ENCODE measurements at regions not wholly inside any gene's neighbourhood (a gene's known extent, or its start where the extent isn't known, plus 50 kb on each side); places are given as distances from the start of the nearest gene placed in this dataset.

GRCh38 chr12:102680304-102680703 is 199.9 kb upstream of the IGF1 start:
- TF ChIP-seq, protein P1, sequence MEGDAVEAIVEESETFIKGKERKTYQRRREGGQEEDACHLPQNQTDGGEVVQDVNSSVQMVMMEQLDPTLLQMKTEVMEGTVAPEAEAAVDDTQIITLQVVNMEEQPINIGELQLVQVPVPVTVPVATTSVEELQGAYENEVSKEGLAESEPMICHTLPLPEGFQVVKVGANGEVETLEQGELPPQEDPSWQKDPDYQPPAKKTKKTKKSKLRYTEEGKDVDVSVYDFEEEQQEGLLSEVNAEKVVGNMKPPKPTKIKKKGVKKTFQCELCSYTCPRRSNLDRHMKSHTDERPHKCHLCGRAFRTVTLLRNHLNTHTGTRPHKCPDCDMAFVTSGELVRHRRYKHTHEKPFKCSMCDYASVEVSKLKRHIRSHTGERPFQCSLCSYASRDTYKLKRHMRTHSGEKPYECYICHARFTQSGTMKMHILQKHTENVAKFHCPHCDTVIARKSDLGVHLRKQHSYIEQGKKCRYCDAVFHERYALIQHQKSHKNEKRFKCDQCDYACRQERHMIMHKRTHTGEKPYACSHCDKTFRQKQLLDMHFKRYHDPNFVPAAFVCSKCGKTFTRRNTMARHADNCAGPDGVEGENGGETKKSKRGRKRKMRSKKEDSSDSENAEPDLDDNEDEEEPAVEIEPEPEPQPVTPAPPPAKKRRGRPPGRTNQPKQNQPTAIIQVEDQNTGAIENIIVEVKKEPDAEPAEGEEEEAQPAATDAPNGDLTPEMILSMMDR (IDR thresholded peaks at IDR 0.05; ENCODE audit: low read length): no peak
- TF ChIP-seq EZH2 (IDR thresholded peaks at IDR 0.05; ENCODE audit: borderline replicate concordance, low read length): no peak
- Histone ChIP-seq H3F3A (ENCODE audit: insufficient read depth, low read length) (no peaks in the 10 kb centered on the region), H3K79me2 (ENCODE audit: insufficient read depth, low read length) (no peaks in the 10 kb centered on the region), H3K4me2 (ENCODE audit: low read length) (no peak overlapping the region), H3K27ac (ENCODE audit: low read depth, low read length, poor library complexity, severe bottlenecking) (no peak overlapping the region), H2AFZ (ENCODE audit: low read length) (no peak overlapping the region), H3K9me3 (ENCODE audit: low read length) (no peaks in the 10 kb centered on the region), H3K9ac (ENCODE audit: low read length) (no peak overlapping the region), H3K4me3 (ENCODE audit: low read depth, low read length, poor library complexity, severe bottlenecking) (no peak overlapping the region), H3K27me3 (ENCODE audit: insufficient read depth, low read length) (no peaks in the 10 kb centered on the region), H4K20me1 (ENCODE audit: insufficient read depth, low read length) (no peaks in the 10 kb centered on the region), H3K9me2 (ENCODE audit: low read depth, low read length) (no peaks in the 10 kb centered on the region), H3K4me1 (ENCODE audit: insufficient read depth, low read length, severe bottlenecking) (no peaks in the 10 kb centered on the region), H3K36me3 (ENCODE audit: insufficient read depth, low read length) (no peaks in the 10 kb centered on the region)

- Histone ChIP-seq H3K4me1 (ENCODE audit: insufficient read depth, low read length, severe bottlenecking) (no peaks in the 10 kb centered on the region), H3K27ac (ENCODE audit: low read depth, low read length, poor library complexity, severe bottlenecking) (no peak overlapping the region), H3F3A (ENCODE audit: insufficient read depth, low read length) (no peaks in the 10 kb centered on the region), H4K20me1 (ENCODE audit: insufficient read depth, low read length) (no peaks in the 10 kb centered on the region), H3K36me3 (ENCODE audit: insufficient read depth, low read length) (no peaks in the 10 kb centered on the region), H3K9ac (ENCODE audit: low read length) (no peak overlapping the region), H3K27me3 (ENCODE audit: insufficient read depth, low read length) (no peaks in the 10 kb centered on the region), H3K9me3 (ENCODE audit: low read length) (no peaks in the 10 kb centered on the region), H3K4me2 (ENCODE audit: low read length) (no peak overlapping the region), H2AFZ (ENCODE audit: low read length) (no peak overlapping the region), H3K79me2 (ENCODE audit: insufficient read depth, low read length) (no peaks in the 10 kb centered on the region), H3K4me3 (ENCODE audit: low read depth, low read length, poor library complexity, severe bottlenecking) (no peak overlapping the region), H3K9me2 (ENCODE audit: low read depth, low read length) (no peaks in the 10 kb centered on the region)
- no peak for TF ChIP-seq EZH2 (IDR thresholded peaks at IDR 0.05; ENCODE audit: borderline replicate concordance, low read length)
- TF ChIP-seq, protein P1 (IDR thresholded peaks at IDR 0.05; ENCODE audit: low read length): no peak
These were observed 196.4 kb upstream of the IGF1 start for GRCh38 chr12:102676812-102677211.

- Histone ChIP-seq H3K36me3 (ENCODE audit: insufficient read depth, low read length) (no peaks in the 10 kb centered on the region), H3K9ac (ENCODE audit: low read length) (no peak overlapping the region)
These were observed 195.3 kb upstream of the IGF1 start for GRCh38 chr12:102675672-102676071.

More at GRCh38 chr12:102675672-102676071, 195.3 kb upstream of the IGF1 start:
- TF ChIP-seq, protein P1 (IDR thresholded peaks at IDR 0.05; ENCODE audit: low read length): no peak
- no peak for TF ChIP-seq EZH2 (IDR thresholded peaks at IDR 0.05; ENCODE audit: borderline replicate concordance, low read length)
- Histone ChIP-seq H2AFZ (ENCODE audit: low read length) (no peak overlapping the region), H3K79me2 (ENCODE audit: insufficient read depth, low read length) (no peaks in the 10 kb centered on the region), H3K4me1 (ENCODE audit: insufficient read depth, low read length, severe bottlenecking) (no peaks in the 10 kb centered on the region), H3K27ac (ENCODE audit: low read depth, low read length, poor library complexity, severe bottlenecking) (no peak overlapping the region), H3K4me2 (ENCODE audit: low read length) (no peak overlapping the region), H3K27me3 (ENCODE audit: insufficient read depth, low read length) (no peaks in the 10 kb centered on the region), H3K9me2 (ENCODE audit: low read depth, low read length) (no peaks in the 10 kb centered on the region), H3K4me3 (ENCODE audit: low read depth, low read length, poor library complexity, severe bottlenecking) (no peak overlapping the region), H4K20me1 (ENCODE audit: insufficient read depth, low read length) (no peaks in the 10 kb centered on the region), H3K9me3 (ENCODE audit: low read length) (no peaks in the 10 kb centered on the region), H3F3A (ENCODE audit: insufficient read depth, low read length) (no peaks in the 10 kb centered on the region)
